ENCODE measurements at regions not wholly inside any gene's neighbourhood (a gene's known extent, or its start where the extent isn't known, plus 50 kb on each side); places are given as distances from the start of the nearest gene placed in this dataset.

DNA sequence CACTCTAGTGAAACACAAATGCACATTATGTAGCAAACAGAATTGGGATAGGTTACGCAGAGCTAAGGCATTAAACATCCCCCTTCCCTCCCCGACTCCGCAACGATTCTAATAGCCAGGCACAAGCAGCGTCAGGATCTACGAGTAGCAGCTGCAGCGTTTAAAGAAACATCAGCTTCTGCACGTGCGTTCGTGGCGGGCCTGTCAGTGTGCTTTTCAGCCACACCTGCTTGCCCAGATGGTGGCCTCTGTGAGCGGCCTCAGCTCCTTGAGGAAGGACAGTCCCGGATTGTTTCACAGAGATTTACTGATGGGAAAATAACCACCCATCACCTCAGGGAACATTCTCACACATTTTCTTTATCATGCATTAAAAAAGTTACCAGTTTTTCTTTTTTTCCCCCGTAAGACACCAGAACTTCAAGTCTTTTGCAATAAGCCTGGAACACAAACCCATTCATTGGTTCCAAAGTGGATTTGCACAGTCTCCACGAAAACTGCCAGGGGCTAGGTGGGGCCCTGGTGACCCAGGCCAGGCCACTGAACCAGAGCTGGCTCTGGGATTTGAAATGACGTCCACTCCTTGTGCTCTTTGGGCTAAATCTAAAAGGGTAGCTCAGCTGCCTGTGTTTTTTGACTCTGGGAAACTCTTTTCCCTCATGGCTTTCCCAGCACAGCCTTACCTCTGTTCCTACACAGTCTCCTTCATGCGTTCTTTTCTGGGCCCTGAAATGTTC is 325.5 kb downstream of the KCNRG start:
- H3K9ac ChIP-seq (ENCODE audit: low read length) = no peak overlapping the region
- H4K8ac ChIP-seq (ENCODE audit: low read depth, low read length) = no peak overlapping the region
- H2BK5ac ChIP-seq (ENCODE audit: low read length) = no peak overlapping the region
- H3K18ac ChIP-seq (ENCODE audit: low read length) = no peak overlapping the region
- H2BK15ac ChIP-seq (replicated peaks; ENCODE audit: low read depth) = no peak overlapping the region
- H3K4me1 ChIP-seq (ENCODE audit: control insufficient read depth, low read depth, low read length) = no peaks in the 10 kb centered on the region
- H3K79me2 ChIP-seq (ENCODE audit: control insufficient read depth, insufficient read depth, low read length) = no peaks in the 10 kb centered on the region
- no peak overlapping the region for H4K5ac ChIP-seq (ENCODE audit: low read length)
- H3K36me3 ChIP-seq (ENCODE audit: control insufficient read depth, insufficient read depth, low read length) = no peaks in the 10 kb centered on the region
- H3K4me3 ChIP-seq (ENCODE audit: low read length) = no peak overlapping the region
- no peak overlapping the region for H3K4me2 ChIP-seq (ENCODE audit: low read length)
- no peak overlapping the region for H2BK120ac ChIP-seq (ENCODE audit: low read depth, low read length)
- WGBS (ENCODE audit: extremely low coverage, insufficient coverage, low lambda C conversion rate) = no CpG with 5 or more reads among the region's 17 CpGs
- DNase-seq = no peak
- no peaks in the 10 kb centered on the region for H3K27me3 ChIP-seq (ENCODE audit: insufficient read depth, low read length, poor library complexity)
- H3K56ac ChIP-seq (ENCODE audit: low read length) = no peak overlapping the region
- no peak overlapping the region for H3K27ac ChIP-seq (ENCODE audit: low read depth, low read length)
- H3K79me1 ChIP-seq (ENCODE audit: low read length) = no peaks in the 10 kb centered on the region
- no peak overlapping the region for H3K4ac ChIP-seq (ENCODE audit: low read depth, low read length)
- H3K23ac ChIP-seq (ENCODE audit: low read length) = no peak overlapping the region
- H2AK5ac ChIP-seq (ENCODE audit: low read length) = no peak overlapping the region

DNA sequence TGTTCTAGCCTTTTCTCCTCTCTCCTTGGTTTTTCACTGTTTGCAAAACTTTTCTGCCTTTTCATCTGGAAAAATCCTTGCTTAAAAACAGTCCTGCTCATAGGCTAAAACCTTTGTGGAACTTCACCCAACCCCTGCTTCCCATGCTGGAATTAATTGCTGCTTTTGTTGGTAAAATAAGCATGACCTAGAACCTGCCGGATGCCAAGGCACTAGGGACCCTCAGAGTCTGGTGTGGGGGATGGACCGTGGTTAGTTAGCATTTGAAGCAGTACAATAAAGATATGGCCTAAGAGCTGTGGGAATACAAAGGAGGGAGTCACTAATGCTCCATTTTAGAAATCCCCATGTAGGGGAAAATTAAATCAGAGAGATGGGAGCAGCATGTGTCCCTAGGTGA is 326.3 kb downstream of the KCNRG start:
- Histone ChIP-seq H3K27ac (ENCODE audit: low read depth, low read length) (no peak overlapping the region), H3K9ac (ENCODE audit: low read length) (no peak overlapping the region), H2BK120ac (ENCODE audit: low read depth, low read length) (no peak overlapping the region), H3K79me1 (ENCODE audit: low read length) (no peaks in the 10 kb centered on the region), H3K4me2 (ENCODE audit: low read length) (no peak overlapping the region), H2BK5ac (ENCODE audit: low read length) (no peak overlapping the region), H4K5ac (ENCODE audit: low read length) (no peak overlapping the region), H3K27me3 (ENCODE audit: insufficient read depth, low read length, poor library complexity) (no peaks in the 10 kb centered on the region), H3K4ac (ENCODE audit: low read depth, low read length) (no peak overlapping the region), H4K8ac (ENCODE audit: low read depth, low read length) (no peak overlapping the region), H3K79me2 (ENCODE audit: control insufficient read depth, insufficient read depth, low read length) (no peaks in the 10 kb centered on the region), H3K23ac (ENCODE audit: low read length) (no peak overlapping the region), H3K18ac (ENCODE audit: low read length) (no peak overlapping the region), H3K4me3 (ENCODE audit: low read length) (no peak overlapping the region), H2AK5ac (ENCODE audit: low read length) (no peak overlapping the region), H2BK15ac (replicated peaks; ENCODE audit: low read depth) (no peak overlapping the region), H3K36me3 (ENCODE audit: control insufficient read depth, insufficient read depth, low read length) (no peaks in the 10 kb centered on the region), H3K4me1 (ENCODE audit: control insufficient read depth, low read depth, low read length) (no peaks in the 10 kb centered on the region), H3K56ac (ENCODE audit: low read length) (no peak overlapping the region)
- DNase-seq = no peak
- no CpG with 5 or more reads among the region's 2 CpGs for WGBS (ENCODE audit: extremely low coverage, insufficient coverage, low lambda C conversion rate)

DNA sequence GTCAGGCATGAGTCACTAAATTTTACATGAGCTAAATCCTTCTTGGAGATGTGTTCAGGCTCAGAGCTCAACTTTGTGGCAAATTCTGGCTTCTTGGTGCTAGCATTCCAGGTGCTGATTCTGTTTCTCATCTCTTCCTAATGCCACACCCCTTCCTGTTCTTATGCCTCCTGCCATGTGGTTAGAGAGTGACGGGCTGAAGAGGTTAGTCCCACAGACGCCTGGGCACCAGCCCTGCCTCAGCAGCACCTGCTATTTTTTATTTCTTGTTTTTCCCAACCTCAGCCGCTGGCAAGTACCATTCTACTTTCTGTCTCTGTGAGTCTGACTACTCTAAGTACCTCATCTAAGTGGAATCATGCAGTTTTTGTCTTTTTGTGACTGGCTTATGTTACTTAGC is 329.5 kb downstream of the KCNRG start:
- Histone ChIP-seq H2AK5ac (ENCODE audit: low read length) (no peak overlapping the region), H2BK15ac (replicated peaks; ENCODE audit: low read depth) (no peak overlapping the region), H3K27ac (ENCODE audit: low read depth, low read length) (no peak overlapping the region), H3K27me3 (ENCODE audit: insufficient read depth, low read length, poor library complexity) (no peaks in the 10 kb centered on the region), H3K56ac (ENCODE audit: low read length) (no peak overlapping the region), H4K5ac (ENCODE audit: low read length) (no peak overlapping the region), H3K36me3 (ENCODE audit: control insufficient read depth, insufficient read depth, low read length) (no peaks in the 10 kb centered on the region), H2BK120ac (ENCODE audit: low read depth, low read length) (no peak overlapping the region), H3K4me3 (ENCODE audit: low read length) (no peak overlapping the region), H4K8ac (ENCODE audit: low read depth, low read length) (no peak overlapping the region), H2BK5ac (ENCODE audit: low read length) (no peak overlapping the region), H3K4me2 (ENCODE audit: low read length) (no peak overlapping the region), H3K79me1 (ENCODE audit: low read length) (no peaks in the 10 kb centered on the region), H3K9ac (ENCODE audit: low read length) (no peak overlapping the region), H3K23ac (ENCODE audit: low read length) (no peak overlapping the region), H3K4ac (ENCODE audit: low read depth, low read length) (no peak overlapping the region), H3K79me2 (ENCODE audit: control insufficient read depth, insufficient read depth, low read length) (no peaks in the 10 kb centered on the region), H3K4me1 (ENCODE audit: control insufficient read depth, low read depth, low read length) (no peaks in the 10 kb centered on the region), H3K18ac (ENCODE audit: low read length) (no peak overlapping the region)
- no peak for DNase-seq
- no CpG with 5 or more reads among the region's 3 CpGs for WGBS (ENCODE audit: extremely low coverage, insufficient coverage, low lambda C conversion rate)

DNA sequence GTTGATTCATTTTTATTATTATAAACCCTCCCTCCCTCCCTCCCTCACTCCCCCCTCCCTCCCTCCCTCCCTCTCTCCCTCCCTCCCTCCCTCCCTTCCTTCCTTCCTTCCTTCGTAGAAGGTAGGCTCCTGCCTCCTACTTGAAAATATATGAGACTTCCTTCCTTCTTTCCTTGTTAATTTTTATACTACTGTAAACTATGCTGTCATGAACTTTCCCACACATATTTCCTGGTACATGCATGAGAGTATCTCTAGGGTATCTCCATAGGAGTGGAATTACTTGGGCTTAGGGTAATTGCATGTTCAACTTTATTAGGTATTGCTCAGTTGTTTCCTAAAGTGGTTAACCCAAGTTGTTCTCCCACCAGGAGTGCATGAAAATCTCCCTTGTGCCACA is 330.6 kb downstream of the KCNRG start:
- Histone ChIP-seq H2BK5ac (ENCODE audit: low read length) (no peak overlapping the region), H3K27me3 (ENCODE audit: insufficient read depth, low read length, poor library complexity) (no peaks in the 10 kb centered on the region), H3K56ac (ENCODE audit: low read length) (no peak overlapping the region), H3K18ac (ENCODE audit: low read length) (no peak overlapping the region), H2BK15ac (replicated peaks; ENCODE audit: low read depth) (no peak overlapping the region), H3K4me2 (ENCODE audit: low read length) (no peak overlapping the region), H3K4ac (ENCODE audit: low read depth, low read length) (no peak overlapping the region), H3K9ac (ENCODE audit: low read length) (no peak overlapping the region), H3K4me1 (ENCODE audit: control insufficient read depth, low read depth, low read length) (no peaks in the 10 kb centered on the region), H3K79me2 (ENCODE audit: control insufficient read depth, insufficient read depth, low read length) (no peaks in the 10 kb centered on the region), H3K27ac (ENCODE audit: low read depth, low read length) (no peak overlapping the region), H4K5ac (ENCODE audit: low read length) (no peak overlapping the region), H3K36me3 (ENCODE audit: control insufficient read depth, insufficient read depth, low read length) (no peaks in the 10 kb centered on the region), H4K8ac (ENCODE audit: low read depth, low read length) (no peak overlapping the region), H2AK5ac (ENCODE audit: low read length) (no peak overlapping the region), H3K4me3 (ENCODE audit: low read length) (no peak overlapping the region), H3K79me1 (ENCODE audit: low read length) (no peaks in the 10 kb centered on the region), H2BK120ac (ENCODE audit: low read depth, low read length) (no peak overlapping the region), H3K23ac (ENCODE audit: low read length) (no peak overlapping the region)
- WGBS (ENCODE audit: extremely low coverage, insufficient coverage, low lambda C conversion rate) = no CpG with 5 or more reads among the region's 1 CpG
- no peak for DNase-seq

DNA sequence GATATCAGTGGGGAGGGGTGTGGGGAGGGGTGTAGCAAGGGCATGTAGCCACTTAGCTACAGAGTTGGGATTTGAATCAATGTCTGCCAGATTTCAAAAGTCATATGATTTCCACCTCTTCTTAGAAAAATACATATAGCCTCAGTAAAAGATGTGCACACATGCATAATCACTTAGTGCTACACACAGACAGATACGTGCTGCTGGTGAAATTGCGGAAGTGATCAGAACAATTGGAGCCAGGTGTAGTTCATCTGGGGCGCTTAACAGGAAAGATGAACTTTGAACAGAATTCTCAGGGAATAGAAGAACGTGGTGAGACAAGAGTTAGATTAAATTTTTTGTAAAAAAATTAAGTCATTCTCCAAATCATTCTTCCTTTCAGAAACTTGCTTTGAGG is 333.1 kb downstream of the KCNRG start:
- no peak overlapping the region for H3K4ac ChIP-seq (ENCODE audit: low read depth, low read length)
- DNase-seq = no peak
- H2AK5ac ChIP-seq (ENCODE audit: low read length) = no peak overlapping the region
- H2BK5ac ChIP-seq (ENCODE audit: low read length) = no peak overlapping the region
- H2BK15ac ChIP-seq (replicated peaks; ENCODE audit: low read depth) = no peak overlapping the region
- H3K56ac ChIP-seq (ENCODE audit: low read length) = no peak overlapping the region
- no peak overlapping the region for H3K4me2 ChIP-seq (ENCODE audit: low read length)
- no peak overlapping the region for H3K27ac ChIP-seq (ENCODE audit: low read depth, low read length)
- H3K23ac ChIP-seq (ENCODE audit: low read length) = no peak overlapping the region
- H3K27me3 ChIP-seq (ENCODE audit: insufficient read depth, low read length, poor library complexity) = no peaks in the 10 kb centered on the region
- H4K8ac ChIP-seq (ENCODE audit: low read depth, low read length) = no peak overlapping the region
- no peaks in the 10 kb centered on the region for H3K36me3 ChIP-seq (ENCODE audit: control insufficient read depth, insufficient read depth, low read length)
- H3K4me3 ChIP-seq (ENCODE audit: low read length) = no peak overlapping the region
- H3K18ac ChIP-seq (ENCODE audit: low read length) = no peak overlapping the region
- no CpG with 5 or more reads among the region's 4 CpGs for WGBS (ENCODE audit: extremely low coverage, insufficient coverage, low lambda C conversion rate)
- H3K79me2 ChIP-seq (ENCODE audit: control insufficient read depth, insufficient read depth, low read length) = no peaks in the 10 kb centered on the region
- H3K4me1 ChIP-seq (ENCODE audit: control insufficient read depth, low read depth, low read length) = no peaks in the 10 kb centered on the region
- no peak overlapping the region for H4K5ac ChIP-seq (ENCODE audit: low read length)
- H3K79me1 ChIP-seq (ENCODE audit: low read length) = no peaks in the 10 kb centered on the region
- H2BK120ac ChIP-seq (ENCODE audit: low read depth, low read length) = no peak overlapping the region
- no peak overlapping the region for H3K9ac ChIP-seq (ENCODE audit: low read length)
